SK-N-SH treated with all-trans-retinoic acid at 6 μM for 48 hours (cell line): ENCODE measurements at regions not wholly inside any gene's neighbourhood (a gene's known extent, or its start where the extent isn't known, plus 50 kb on each side); places are given as distances from the start of the nearest gene placed in this dataset.

Source experiments
- PATZ1 ChIP-seq: fragments of 250-450 bp; sonication (Bioruptor Pico); IDR thresholded peaks from 2 replicates; pipeline ENCODE4 v1.8.0; 2020; ENCODE audit warnings: mild to moderate bottlenecking, moderate library complexity, borderline replicate concordance
- POU6F1 ChIP-seq: fragments of 250-450 bp; sonication (Bioruptor Pico); IDR thresholded peaks from 2 replicates; pipeline ENCODE4 v1.8.0; 2021; ENCODE audit warnings: low read depth, mild to moderate bottlenecking, moderate library complexity, borderline replicate concordance
- RARB ChIP-seq: fragments of 250-450 bp; sonication (Bioruptor Pico); IDR thresholded peaks from 2 replicates; pipeline ENCODE4 v1.8.0; 2021; ENCODE audit warnings: mild to moderate bottlenecking, moderate library complexity
- SNAI2 ChIP-seq: fragments of 250-450 bp; sonication (Bioruptor Pico); IDR thresholded peaks from 2 replicates; pipeline ENCODE4 v1.5.0; 2020; ENCODE audit warnings: mild to moderate bottlenecking, moderate library complexity
- TCF4 ChIP-seq: fragments of 250-450 bp; sonication (Bioruptor Pico); IDR thresholded peaks from 2 replicates; pipeline ENCODE4 v1.8.0; 2021; ENCODE audit warnings: mild to moderate bottlenecking, moderate library complexity, borderline replicate concordance
- TOX ChIP-seq: fragments of 250-450 bp; sonication (Bioruptor Pico); IDR thresholded peaks from 2 replicates; pipeline ENCODE4 v1.8.0; 2021; ENCODE audit warnings: mild to moderate bottlenecking, moderate library complexity, borderline replicate concordance
- TSHZ2 ChIP-seq: fragments of 250-450 bp; sonication (Bioruptor Pico); IDR thresholded peaks from 2 replicates; pipeline ENCODE4 v1.5.0; 2020; ENCODE audit warnings: mild to moderate bottlenecking, moderate library complexity
- ZFP3 ChIP-seq: fragments of 250-450 bp; sonication (Bioruptor Pico); IDR thresholded peaks from 2 replicates; pipeline ENCODE4 v1.5.0; 2020; ENCODE audit warnings: mild to moderate bottlenecking, moderate library complexity
- ZFP30 ChIP-seq: fragments of 450-650 bp; formaldehyde crosslinking; IDR thresholded peaks from 2 replicates; pipeline ENCODE4 v1.5.0; 2022; ENCODE audit warnings: mild to moderate bottlenecking, moderate library complexity
- ZNF8 ChIP-seq: fragments of 450-650 bp; formaldehyde crosslinking; IDR thresholded peaks from 2 replicates; pipeline ENCODE4 v1.5.0; 2020; ENCODE audit warnings: mild to moderate bottlenecking, moderate library complexity
- TF ChIP-seq, protein P1 (sequence below): fragments of 250-450 bp; sonication (Bioruptor Pico); IDR thresholded peaks from 2 replicates; pipeline ENCODE4 v1.5.1; 2020; ENCODE audit warnings: low read depth, mild to moderate bottlenecking, moderate library complexity

- TF ChIP-seq POU6F1 (CRISPR knock-in tag) (no peak), PATZ1 (CRISPR knock-in tag) (no peak), RARB (CRISPR knock-in tag) (no peak), TOX (no peak), TSHZ2 (no peak), ZFP30 (CRISPR knock-in tag) (no peak), SNAI2 (CRISPR knock-in tag) (no peak), TCF4 (CRISPR knock-in tag) (no peak), ZFP3 (no peak), ZNF8 (CRISPR knock-in tag) (no peak)
- TF ChIP-seq, protein P1, sequence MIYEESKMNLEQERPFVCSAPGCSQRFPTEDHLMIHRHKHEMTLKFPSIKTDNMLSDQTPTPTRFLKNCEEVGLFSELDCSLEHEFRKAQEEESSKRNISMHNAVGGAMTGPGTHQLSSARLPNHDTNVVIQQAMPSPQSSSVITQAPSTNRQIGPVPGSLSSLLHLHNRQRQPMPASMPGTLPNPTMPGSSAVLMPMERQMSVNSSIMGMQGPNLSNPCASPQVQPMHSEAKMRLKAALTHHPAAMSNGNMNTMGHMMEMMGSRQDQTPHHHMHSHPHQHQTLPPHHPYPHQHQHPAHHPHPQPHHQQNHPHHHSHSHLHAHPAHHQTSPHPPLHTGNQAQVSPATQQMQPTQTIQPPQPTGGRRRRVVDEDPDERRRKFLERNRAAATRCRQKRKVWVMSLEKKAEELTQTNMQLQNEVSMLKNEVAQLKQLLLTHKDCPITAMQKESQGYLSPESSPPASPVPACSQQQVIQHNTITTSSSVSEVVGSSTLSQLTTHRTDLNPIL (CRISPR knock-in tag), result no peak
These were observed 156.9 kb upstream of the NPSR1 start for GRCh38 chr7:34501156-34501555.
